GM21825 (cell line): ENCODE measurements at regions not wholly inside any gene's neighbourhood (a gene's known extent, or its start where the extent isn't known, plus 50 kb on each side); places are given as distances from the start of the nearest gene placed in this dataset.

ENCODE experiments used
- ATAC-seq: cut with Tn5 transposase; IDR thresholded peaks from one replicate; pipeline ENCODE4 v1.9.1; 2021; ENCODE audit warnings: mild to moderate bottlenecking, moderate library complexity; ENCODE audit not compliant: unreplicated experiment

- ATAC-seq = no peak
Measured at GRCh38 chr21:38942748-38943211, 137.1 kb downstream of the ETS2 start.

GRCh38 chr21:38938769-38939168 is 133.0 kb downstream of the ETS2 start:
- ATAC-seq = no peak

GRCh38 chr21:38938343-38938742 is 132.6 kb downstream of the ETS2 start:
- ATAC-seq = no peak

GRCh38 chr21:38937844-38938243 is 132.1 kb downstream of the ETS2 start:
- no peak for ATAC-seq

GRCh38 chr21:38937286-38937790 is 131.6 kb downstream of the ETS2 start:
- ATAC-seq = no peak

GRCh38 chr21:38936240-38936639 is 130.5 kb downstream of the ETS2 start:
- no peak for ATAC-seq

GRCh38 chr21:38933731-38934130 is 128.0 kb downstream of the ETS2 start:
- no peak for ATAC-seq

GRCh38 chr21:38931291-38931690 is 125.6 kb downstream of the ETS2 start:
- no peak for ATAC-seq

GRCh38 chr21:38930853-38931252 is 125.1 kb downstream of the ETS2 start:
- no peak for ATAC-seq

- no peak for ATAC-seq
Measured at GRCh38 chr21:38930066-38930465, 124.3 kb downstream of the ETS2 start.

GRCh38 chr21:38929652-38930051 is 123.9 kb downstream of the ETS2 start:
- ATAC-seq = no peak

- ATAC-seq = no peak
Measured at GRCh38 chr21:38929142-38929541, 123.4 kb downstream of the ETS2 start.

- no peak for ATAC-seq
Measured at GRCh38 chr21:38927776-38928175, 122.0 kb downstream of the ETS2 start.

- no peak for ATAC-seq
Measured at GRCh38 chr21:38925923-38926322, 120.2 kb downstream of the ETS2 start.

- no peak for ATAC-seq
Measured at GRCh38 chr21:38925478-38925877, 119.7 kb downstream of the ETS2 start.

GRCh38 chr21:38924954-38925353 is 119.2 kb downstream of the ETS2 start:
- no peak for ATAC-seq

GRCh38 chr21:38923429-38923828 is 117.7 kb downstream of the ETS2 start:
- no peak for ATAC-seq

- no peak for ATAC-seq
Measured at GRCh38 chr21:38922474-38923235, 116.9 kb downstream of the ETS2 start.

- ATAC-seq = no peak
Measured at GRCh38 chr21:38921511-38922251, 116.0 kb downstream of the ETS2 start.

GRCh38 chr21:38920631-38921398 is 115.1 kb downstream of the ETS2 start:
- no peak for ATAC-seq

- ATAC-seq = no peak
Measured at GRCh38 chr21:38918607-38919346, 113.0 kb downstream of the ETS2 start.
